Thyroid gland (tissue), 4 donors: ENCODE measurements at regions not wholly inside any gene's neighbourhood (a gene's known extent, or its start where the extent isn't known, plus 50 kb on each side); places are given as distances from the start of the nearest gene placed in this dataset.

Source experiments
- DNase-seq, 2 donors: peaks; one replicate each; pipeline ENCODE4 v3.0.0-alpha.2; 2019
- H3K27ac ChIP-seq, 3 donors: fragments of 200-600 bp; sonication (generic); 1 replicate in 2 of 3; 2 replicates in 1 of 3; pipeline ENCODE4 v1.5.1; 2016 to 2019; ENCODE audit warnings: mild to moderate bottlenecking in 1 of 3, moderate library complexity in 1 of 3
- H3K27me3 ChIP-seq: fragments of 200-600 bp; sonication (generic); one replicate; pipeline ENCODE4 v1.5.1; 2019
- H3K36me3 ChIP-seq, 2 donors: fragments of 200-600 bp; sonication (generic); one replicate each; pipeline ENCODE4 v1.5.1; 2016 to 2019
- H3K4me1 ChIP-seq, 2 donors: fragments of 200-600 bp; sonication (generic); one replicate each; pipeline ENCODE4 v1.5.1; 2017 to 2019
- H3K4me3 ChIP-seq, 3 donors: fragments of 200-600 bp; sonication (generic); replicated peaks in 1 of 3; 1 replicate in 2 of 3; 2 replicates in 1 of 3; pipeline ENCODE4 v1.5.1; 2016; ENCODE audit warnings: mild to moderate bottlenecking in 1 of 3
- H3K9me3 ChIP-seq: fragments of 200-600 bp; sonication (generic); one replicate; pipeline ENCODE4 v1.5.1; 2017
- POLR2A ChIP-seq, 2 donors: fragments of 450-650 bp; IDR thresholded peaks; one replicate each; pipeline ENCODE4 v1.6.1; 2017; ENCODE audit warnings: antibody characterized with exemption in 2 of 2, mild to moderate bottlenecking in 2 of 2, moderate library complexity in 1 of 2
- WGBS, 2 donors: methylation state at CpG; one replicate each; pipeline ENCODE4 v1.1.5; 2017; 5-methylcytosine and 5-hydroxymethylcytosine counted together
- intact Hi-C: fragments of 100-400 bp; cut with DNase I; formaldehyde crosslinking; loops from one replicate; pipeline ENCODE4 v1.15.1; 2023
- TF ChIP-seq, protein P1 (sequence below), 6 experiments: fragments of 200-600 bp in 3 of 6; fragments of 450-650 bp in 3 of 6; sonication (generic) in 3 of 6; IDR thresholded peaks; one replicate each; pipeline ENCODE4 v1.5.1; 2016 to 2019; ENCODE audit warnings: antibody characterized with exemption in 6 of 6, mild to moderate bottlenecking in 2 of 6, inconsistent platforms in 1 of 6, moderate library complexity in 1 of 6

DNA sequence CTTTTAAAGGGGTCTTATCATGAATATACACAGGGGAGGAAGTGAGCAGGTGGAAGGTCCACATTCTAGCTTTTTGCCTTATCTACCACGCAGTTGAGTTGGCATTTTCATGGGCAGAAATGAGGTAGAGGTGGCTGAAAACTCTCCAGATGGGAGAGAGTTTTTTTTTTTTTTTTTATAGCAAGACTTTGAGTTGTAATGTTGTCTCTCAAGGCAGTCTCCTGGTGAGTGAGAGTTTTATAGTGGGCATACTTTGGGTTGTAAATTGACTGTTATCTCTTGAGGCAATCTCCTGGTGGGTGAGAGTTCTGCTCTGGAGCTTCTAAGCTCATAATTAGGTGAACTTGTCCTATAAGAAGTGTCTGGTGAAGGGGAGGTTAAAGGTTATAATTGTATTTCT is 191.7 kb upstream of the NAALADL2 start:
- intact Hi-C loops, result no loop called here
- 87 to 90% methylated on average over 1 of the region's 1 CpG for WGBS, 2 donors

DNA sequence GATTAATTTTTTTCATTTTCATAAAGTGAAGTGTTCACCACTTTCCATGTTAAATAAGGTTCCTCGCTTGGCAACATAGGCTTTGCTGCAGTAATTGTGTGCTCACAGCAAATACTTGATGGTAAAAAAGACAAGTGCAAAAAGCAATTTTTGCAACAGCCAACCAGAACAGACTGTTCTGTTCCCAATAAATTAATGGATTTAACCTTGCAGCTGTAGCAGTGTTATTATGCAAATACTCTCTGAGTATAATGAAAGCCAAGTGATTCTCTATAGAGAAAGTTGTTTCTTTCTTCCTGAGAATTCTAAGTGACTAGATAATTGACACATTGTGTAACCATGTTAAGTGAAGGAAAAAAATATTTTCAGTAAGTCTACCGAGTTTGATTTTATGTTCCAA is 183.7 kb upstream of the NAALADL2 start:
- no peaks in the 10 kb centered on the region for H3K9me3 ChIP-seq
- WGBS, 2 donors, result 85 to 88% methylated on average over 2 of the region's 2 CpGs
- H3K36me3 ChIP-seq, result no peaks in the 10 kb centered on the region
- TF ChIP-seq, protein P1, sequence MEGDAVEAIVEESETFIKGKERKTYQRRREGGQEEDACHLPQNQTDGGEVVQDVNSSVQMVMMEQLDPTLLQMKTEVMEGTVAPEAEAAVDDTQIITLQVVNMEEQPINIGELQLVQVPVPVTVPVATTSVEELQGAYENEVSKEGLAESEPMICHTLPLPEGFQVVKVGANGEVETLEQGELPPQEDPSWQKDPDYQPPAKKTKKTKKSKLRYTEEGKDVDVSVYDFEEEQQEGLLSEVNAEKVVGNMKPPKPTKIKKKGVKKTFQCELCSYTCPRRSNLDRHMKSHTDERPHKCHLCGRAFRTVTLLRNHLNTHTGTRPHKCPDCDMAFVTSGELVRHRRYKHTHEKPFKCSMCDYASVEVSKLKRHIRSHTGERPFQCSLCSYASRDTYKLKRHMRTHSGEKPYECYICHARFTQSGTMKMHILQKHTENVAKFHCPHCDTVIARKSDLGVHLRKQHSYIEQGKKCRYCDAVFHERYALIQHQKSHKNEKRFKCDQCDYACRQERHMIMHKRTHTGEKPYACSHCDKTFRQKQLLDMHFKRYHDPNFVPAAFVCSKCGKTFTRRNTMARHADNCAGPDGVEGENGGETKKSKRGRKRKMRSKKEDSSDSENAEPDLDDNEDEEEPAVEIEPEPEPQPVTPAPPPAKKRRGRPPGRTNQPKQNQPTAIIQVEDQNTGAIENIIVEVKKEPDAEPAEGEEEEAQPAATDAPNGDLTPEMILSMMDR (IDR thresholded peaks at IDR 0.05), result no peak
- TF ChIP-seq POLR2A (IDR thresholded peaks at IDR 0.05), result no peak
- H3K4me3 ChIP-seq, result no peak overlapping the region
- no peak overlapping the region for H3K27ac ChIP-seq
- no peaks in the 10 kb centered on the region for H3K4me1 ChIP-seq
- H3K27me3 ChIP-seq, result no peaks in the 10 kb centered on the region
- intact Hi-C loops, result no loop called here
- DNase-seq, result no peak

More for the DNA sequence above, 191.7 kb upstream of the NAALADL2 start:
- DNase-seq, result no peak
- TF ChIP-seq POLR2A (IDR thresholded peaks at IDR 0.05), result no peak
- TF ChIP-seq, protein P1 (IDR thresholded peaks at IDR 0.05), result no peak
- no peaks in the 10 kb centered on the region for H3K4me1 ChIP-seq
- no peaks in the 10 kb centered on the region for H3K36me3 ChIP-seq
- no peaks in the 10 kb centered on the region for H3K9me3 ChIP-seq
- H3K4me3 ChIP-seq, result no peak overlapping the region
- no peak overlapping the region for H3K27ac ChIP-seq
- H3K27me3 ChIP-seq, result no peaks in the 10 kb centered on the region

DNA sequence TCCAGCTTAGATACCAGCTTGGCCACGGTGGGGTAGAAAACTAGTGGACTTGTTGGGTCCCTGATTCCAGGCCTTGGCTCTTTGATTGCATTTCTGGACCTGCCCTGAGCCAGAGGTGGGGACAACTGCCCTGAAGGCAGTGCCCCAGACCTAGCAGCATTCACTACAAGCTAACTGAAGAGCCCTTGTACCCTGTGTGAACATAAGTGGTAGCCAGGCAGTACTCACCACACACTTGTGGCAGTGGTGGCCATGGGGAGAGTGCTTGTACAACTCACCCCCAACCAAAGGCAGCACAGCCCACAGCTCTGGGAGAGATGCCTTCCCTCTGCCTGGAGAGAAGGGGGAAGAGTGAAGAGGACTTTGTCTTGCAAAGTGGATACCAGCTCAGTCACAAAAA is 177.3 kb upstream of the NAALADL2 start:
- H3K27me3 ChIP-seq, result no peaks in the 10 kb centered on the region
- no peaks in the 10 kb centered on the region for H3K4me1 ChIP-seq
- H3K9me3 ChIP-seq, result no peaks in the 10 kb centered on the region
- H3K36me3 ChIP-seq, result no peaks in the 10 kb centered on the region
- no peak overlapping the region for H3K4me3 ChIP-seq
- no peak for TF ChIP-seq POLR2A (IDR thresholded peaks at IDR 0.05)
- TF ChIP-seq, protein P1 (IDR thresholded peaks at IDR 0.05), result no peak
- 78 to 82% methylated on average over 1 of the region's 1 CpG for WGBS, 2 donors
- intact Hi-C loops, result no loop called here
- H3K27ac ChIP-seq, result no peak overlapping the region
- no peak for DNase-seq

DNA sequence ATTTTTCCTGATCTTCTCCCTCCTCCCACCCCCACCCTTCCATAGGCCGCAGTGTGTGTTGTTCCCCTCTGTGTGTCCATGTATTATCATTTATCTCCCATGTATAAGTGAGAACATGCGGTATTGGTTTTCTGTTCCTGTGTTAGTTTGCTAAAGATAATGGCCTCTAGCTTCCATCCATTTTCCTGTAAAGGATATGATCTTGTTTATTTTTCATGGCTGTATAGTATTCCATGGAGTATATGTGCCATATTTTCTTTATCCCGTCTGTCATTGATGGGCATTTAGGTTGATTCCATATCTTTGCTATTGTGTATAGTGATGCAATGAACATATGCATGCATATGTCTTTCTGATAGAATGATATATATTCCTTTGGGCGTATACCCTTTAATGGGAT is 173.3 kb upstream of the NAALADL2 start:
- 96 to 98% methylated on average over 4 of the region's 4 CpGs for WGBS, 2 donors
- no peaks in the 10 kb centered on the region for H3K27me3 ChIP-seq
- no peak overlapping the region for H3K4me3 ChIP-seq
- TF ChIP-seq POLR2A (IDR thresholded peaks at IDR 0.05), result no peak
- TF ChIP-seq, protein P1 (IDR thresholded peaks at IDR 0.05), result no peak
- H3K36me3 ChIP-seq, result no peaks in the 10 kb centered on the region
- intact Hi-C loops, result no loop called here
- H3K9me3 ChIP-seq, result no peaks in the 10 kb centered on the region
- no peak for DNase-seq
- H3K4me1 ChIP-seq, result no peaks in the 10 kb centered on the region
- H3K27ac ChIP-seq, result no peak overlapping the region

DNA sequence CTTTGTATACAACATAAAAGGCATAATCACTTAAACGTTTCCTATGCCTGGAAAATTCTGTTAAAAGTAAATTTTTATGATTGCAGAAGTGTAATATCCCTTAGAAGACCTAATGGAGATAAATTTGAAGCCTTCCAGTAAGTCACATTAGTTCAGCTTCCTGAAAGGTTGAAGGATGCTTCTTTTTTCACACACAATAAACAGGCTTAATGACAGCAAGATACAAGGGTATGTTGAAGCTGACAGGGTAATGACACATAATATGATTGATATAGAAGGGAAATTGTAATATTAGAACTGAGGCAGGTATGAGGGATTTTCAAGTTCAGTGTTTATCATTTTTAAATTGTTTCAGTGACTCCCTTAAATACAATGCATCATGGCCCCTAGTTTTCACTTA is 161.8 kb upstream of the NAALADL2 start:
- no peaks in the 10 kb centered on the region for H3K4me1 ChIP-seq
- DNase-seq, result no peak
- H3K27me3 ChIP-seq, result no peaks in the 10 kb centered on the region
- 73 to 74% methylated on average over 1 of the region's 1 CpG for WGBS, 2 donors
- intact Hi-C loops, result no loop called here
- H3K9me3 ChIP-seq, result no peaks in the 10 kb centered on the region
- H3K27ac ChIP-seq, result no peak overlapping the region
- H3K4me3 ChIP-seq, result no peak overlapping the region
- H3K36me3 ChIP-seq, result no peaks in the 10 kb centered on the region
- no peak for TF ChIP-seq POLR2A (IDR thresholded peaks at IDR 0.05)
- TF ChIP-seq, protein P1 (IDR thresholded peaks at IDR 0.05), result no peak
